ENCODE measurements at regions not wholly inside any gene's neighbourhood (a gene's known extent, or its start where the extent isn't known, plus 50 kb on each side); places are given as distances from the start of the nearest gene placed in this dataset.

- TF ChIP-seq POLR2AphosphoS5 (IDR thresholded peaks at IDR 0.05; ENCODE audit: low read depth, low read length) (no peak), POLR2A (IDR thresholded peaks at IDR 0.05; ENCODE audit: low read depth, low read length) (no peak)
Observed at GRCh38 chr3:177461765-177462164, 264.5 kb upstream of the TBL1XR1 start.

All from GM12891 (cell line).